Vagina (tissue), 2 donors: ENCODE measurements at regions not wholly inside any gene's neighbourhood (a gene's known extent, or its start where the extent isn't known, plus 50 kb on each side); places are given as distances from the start of the nearest gene placed in this dataset.

Experiments used
- CTCF ChIP-seq, 3 experiments: fragments of 450-650 bp in 2 of 3; fragments of 200-600 bp in 1 of 3; sonication (generic) in 1 of 3; IDR thresholded peaks; one replicate each; pipeline ENCODE4 v1.5.1; 2017 to 2019; ENCODE audit warnings: antibody characterized with exemption in 3 of 3, mild to moderate bottlenecking in 2 of 3, moderate library complexity in 2 of 3
- POLR2AphosphoS5 ChIP-seq, 2 donors: sonication (generic); formaldehyde crosslinking; IDR thresholded peaks; one replicate each; pipeline ENCODE4 v1.9.0; 2017; ENCODE audit warnings: antibody characterized with exemption in 2 of 2, mild to moderate bottlenecking in 2 of 2, low read depth in 1 of 2; ENCODE audit not compliant: insufficient read depth in 1 of 2

DNA sequence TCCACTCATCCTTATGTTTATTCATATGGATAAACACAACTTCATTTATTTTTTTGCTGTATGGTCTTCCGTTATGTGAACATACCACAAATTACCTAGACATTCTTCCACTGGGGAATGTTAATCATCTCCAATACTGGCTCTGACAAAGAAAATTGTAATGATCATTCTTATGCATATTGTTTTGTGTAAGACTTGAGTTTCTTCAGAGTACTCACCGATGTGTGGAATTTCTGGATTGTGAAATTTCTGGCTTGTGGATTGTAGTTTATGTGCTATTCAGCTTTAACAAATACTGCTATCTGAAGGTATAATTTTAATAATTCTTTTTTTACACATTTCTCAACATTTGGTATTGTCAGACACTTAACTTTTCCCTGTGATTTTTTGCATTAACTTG, 212.2 kb upstream of the THUMPD2 start:
- TF ChIP-seq POLR2AphosphoS5 (IDR thresholded peaks at IDR 0.05; ENCODE audit: insufficient read depth in 1 of 2, low read depth in 1 of 2) = no peak
- TF ChIP-seq CTCF (IDR thresholded peaks at IDR 0.05) = no peak
